ENCODE measurements at regions not wholly inside any gene's neighbourhood (a gene's known extent, or its start where the extent isn't known, plus 50 kb on each side); places are given as distances from the start of the nearest gene placed in this dataset.

- DNase-seq (ENCODE audit: low read depth): no peak
These were observed 142.2 kb downstream of the SP3 start for GRCh38 chr2:173822889-173823542.

- no peak for DNase-seq (ENCODE audit: low read depth)
These were observed 141.6 kb downstream of the SP3 start for GRCh38 chr2:173823543-173823939.

GRCh38 chr2:173828189-173829142 is 136.7 kb downstream of the SP3 start:
- peak; percentile 23 for DNase-seq (ENCODE audit: low read depth)

DNA sequence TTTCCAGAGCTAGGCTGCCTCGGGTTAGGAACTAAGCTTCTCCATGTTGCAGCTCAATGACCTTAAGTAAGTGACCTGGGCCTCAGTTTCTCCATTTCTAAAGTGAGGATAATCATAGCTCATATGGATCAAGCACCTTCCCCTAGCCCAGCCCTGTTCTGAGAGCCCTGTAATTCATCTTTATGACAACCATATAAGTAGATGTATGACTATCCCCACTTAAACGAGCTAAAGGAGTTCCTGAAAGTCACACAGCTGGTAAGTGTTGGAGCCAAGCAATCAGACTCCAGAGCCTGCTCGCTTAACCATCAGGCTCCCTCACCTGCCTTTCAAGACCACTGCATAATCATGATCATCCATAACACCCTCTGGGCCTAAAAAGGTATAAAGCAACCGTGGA is 135.4 kb downstream of the SP3 start:
- no peak for DNase-seq (ENCODE audit: low read depth)

DNA sequence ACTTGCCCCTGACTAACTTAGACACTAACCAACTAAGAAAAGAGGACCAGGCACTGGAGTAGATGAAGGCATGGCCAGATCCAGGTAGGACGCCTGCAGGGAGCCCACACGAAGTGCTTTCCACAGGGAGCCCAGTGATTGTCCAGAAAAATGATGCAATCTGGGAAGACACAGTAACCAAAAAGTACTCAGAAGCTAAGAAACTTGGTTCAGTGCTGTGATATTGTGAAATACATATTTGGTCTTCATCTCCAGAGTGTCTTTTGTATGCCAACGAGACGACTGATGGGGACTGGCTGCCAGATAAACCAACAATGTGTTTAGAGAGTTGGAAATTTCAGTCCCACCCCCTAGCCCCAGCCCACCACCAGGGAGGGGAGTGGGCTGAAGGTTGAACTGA is 135.0 kb downstream of the SP3 start:
- DNase-seq (ENCODE audit: low read depth): no peak

DNA sequence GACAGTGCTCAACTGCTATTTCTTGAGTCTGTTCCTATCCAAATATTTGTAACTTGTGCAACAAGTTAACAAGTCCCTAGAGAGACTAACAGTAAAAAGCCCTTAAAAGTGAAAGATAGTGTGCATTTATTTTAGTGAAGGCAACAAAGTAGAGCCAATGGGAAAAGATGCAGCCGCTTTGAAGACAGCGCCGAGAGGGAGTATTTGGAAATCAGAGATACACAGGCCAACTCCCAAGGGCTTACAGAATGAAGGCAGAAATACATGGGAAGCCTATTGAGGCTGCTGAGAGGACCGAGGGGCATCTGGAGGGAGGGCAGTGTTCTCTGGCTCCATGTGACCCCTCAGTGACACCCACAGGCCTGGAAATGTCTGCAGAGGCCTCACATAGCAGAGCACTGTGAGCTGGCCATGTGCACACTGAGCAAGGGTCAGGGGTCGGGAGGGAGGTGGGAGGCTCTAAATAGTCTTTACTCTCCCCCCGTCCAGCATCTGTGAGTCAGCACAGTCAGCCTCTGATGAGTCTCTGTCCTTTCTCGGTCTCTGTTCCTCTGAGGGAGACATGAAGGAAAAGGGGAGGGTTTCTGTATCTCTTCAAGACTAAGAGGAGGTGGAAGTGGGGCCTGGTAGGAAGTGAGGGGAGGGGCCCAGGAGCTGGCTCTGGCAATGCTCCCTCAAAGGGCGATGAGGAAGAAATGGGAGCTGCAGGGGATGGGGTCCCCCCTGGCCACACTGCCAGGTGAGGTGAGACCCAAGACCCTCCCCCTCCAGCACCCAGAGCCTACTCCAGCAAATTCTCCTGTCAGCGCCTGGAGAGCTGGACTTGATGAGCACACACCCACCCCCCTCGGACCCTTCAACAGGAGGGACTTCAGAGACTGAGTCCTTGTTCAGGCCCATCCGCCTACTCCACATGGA is 133.6 kb downstream of the SP3 start:
- peak; percentile 31 for DNase-seq (ENCODE audit: low read depth)

DNA sequence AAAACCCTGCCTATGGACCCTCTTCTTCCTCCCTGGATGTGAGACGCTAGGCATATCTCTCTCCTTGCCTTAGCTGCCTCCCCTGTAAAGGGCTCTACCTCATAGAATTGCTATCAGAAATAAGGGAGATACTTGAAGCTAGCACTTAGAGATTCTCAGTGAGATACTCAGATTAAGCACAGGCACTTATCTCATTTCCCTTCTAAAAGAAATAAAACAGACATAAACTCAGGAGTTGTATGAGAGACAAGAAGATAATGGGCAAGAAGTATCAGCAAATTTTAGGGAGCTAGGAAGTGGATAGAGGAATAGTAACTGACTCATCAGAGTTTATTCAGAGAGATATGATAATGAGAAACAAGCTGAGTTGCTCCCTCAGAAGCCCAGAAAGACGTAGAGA is 131.0 kb downstream of the SP3 start:
- DNase-seq (ENCODE audit: low read depth): no peak

DNA sequence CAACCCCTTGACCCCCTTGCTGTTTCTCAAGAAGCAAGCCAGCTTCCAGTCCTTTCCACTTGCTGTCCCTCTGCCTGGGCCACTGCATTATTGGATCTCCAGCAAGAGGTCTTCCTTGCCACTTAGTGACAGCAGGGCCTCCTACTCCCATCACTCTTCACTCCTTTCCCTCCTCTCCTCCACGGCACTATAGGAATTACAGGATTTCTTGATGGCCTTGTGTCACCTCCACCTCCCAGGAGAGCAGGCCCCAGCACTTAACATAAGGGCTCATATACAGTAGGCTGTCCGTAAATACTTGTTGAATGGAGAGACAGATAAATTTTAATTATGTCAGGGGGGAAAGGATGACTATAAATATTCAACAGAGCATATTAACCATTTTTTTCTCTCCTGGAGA is 129.4 kb downstream of the SP3 start:
- no peak for DNase-seq (ENCODE audit: low read depth)

GRCh38 chr2:173841110-173841509 is 124.1 kb downstream of the SP3 start:
- DNase-seq (ENCODE audit: low read depth): no peak

DNA sequence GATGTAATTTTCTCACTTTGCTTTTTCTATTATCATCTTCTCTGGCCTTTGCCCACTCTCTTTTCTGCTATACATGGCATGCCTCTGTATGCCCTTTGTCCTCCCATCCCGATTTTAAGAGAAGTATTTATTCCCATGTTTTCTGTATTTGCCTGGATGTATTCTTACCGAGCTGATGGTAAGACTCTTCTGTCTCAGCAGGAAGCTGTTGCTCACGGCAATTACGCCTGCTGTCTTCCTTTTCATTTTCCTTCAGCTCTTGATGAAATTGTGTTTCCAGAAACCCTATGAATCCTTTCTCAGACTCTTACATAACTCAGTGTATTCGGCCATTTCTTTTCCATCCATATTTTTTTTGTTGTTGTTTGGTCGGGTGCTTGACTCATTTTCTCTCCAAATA is 121.6 kb downstream of the SP3 start:
- no peak for DNase-seq (ENCODE audit: low read depth)

DNA sequence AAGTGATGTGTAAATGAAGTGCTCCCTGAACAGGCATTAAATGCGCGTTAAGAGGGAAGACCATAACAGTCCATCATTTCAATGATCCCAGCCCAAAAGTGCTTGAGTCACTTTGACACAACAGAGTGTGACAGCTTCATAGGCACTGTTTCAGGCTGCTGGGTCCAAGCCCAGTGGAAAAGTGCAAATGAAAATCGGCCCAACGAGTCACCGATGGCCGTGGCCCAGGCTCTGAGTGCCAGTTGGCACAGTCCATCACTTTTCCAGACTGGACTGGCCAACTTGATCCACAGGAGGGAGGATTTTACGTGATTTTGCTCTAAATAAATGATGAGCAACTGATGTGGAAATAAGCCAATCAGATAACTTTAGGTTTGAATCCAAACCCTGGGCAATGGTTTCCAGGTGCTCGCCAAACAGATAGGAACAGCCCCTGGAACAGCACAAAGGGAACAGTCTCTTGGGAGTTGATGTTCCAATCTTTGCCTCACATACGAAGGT is 114.0 kb downstream of the SP3 start:
- DNase-seq (ENCODE audit: low read depth): no peak

DNA sequence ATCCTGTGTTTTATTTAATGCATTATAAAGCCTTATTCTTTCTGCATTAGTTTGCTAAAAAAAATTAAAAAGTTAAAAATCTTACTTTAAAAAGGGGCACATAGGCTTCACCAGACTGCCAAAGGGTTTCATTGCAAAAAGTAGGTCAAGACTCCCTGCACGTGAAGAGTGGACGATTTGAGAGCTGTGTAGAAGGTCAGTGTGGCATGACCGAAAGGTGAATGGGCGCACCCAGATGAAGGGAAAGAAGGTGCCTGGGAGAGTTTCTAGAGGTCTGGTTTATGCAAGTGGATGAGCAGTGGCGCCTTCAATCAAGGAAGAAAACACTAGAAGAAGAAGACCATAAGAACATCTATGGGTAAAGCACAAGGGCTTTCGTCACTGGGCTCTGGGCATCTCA is 111.0 kb downstream of the SP3 start:
- DNase-seq (ENCODE audit: low read depth): no peak

GRCh38 chr2:173854840-173855239 is 110.3 kb downstream of the SP3 start:
- DNase-seq (ENCODE audit: low read depth): no peak

GRCh38 chr2:173855661-173856060 is 109.5 kb downstream of the SP3 start:
- no peak for DNase-seq (ENCODE audit: low read depth)

Data from iris pigment epithelial cell (primary cell).